ENCODE measurements at regions not wholly inside any gene's neighbourhood (a gene's known extent, or its start where the extent isn't known, plus 50 kb on each side); places are given as distances from the start of the nearest gene placed in this dataset.

DNA sequence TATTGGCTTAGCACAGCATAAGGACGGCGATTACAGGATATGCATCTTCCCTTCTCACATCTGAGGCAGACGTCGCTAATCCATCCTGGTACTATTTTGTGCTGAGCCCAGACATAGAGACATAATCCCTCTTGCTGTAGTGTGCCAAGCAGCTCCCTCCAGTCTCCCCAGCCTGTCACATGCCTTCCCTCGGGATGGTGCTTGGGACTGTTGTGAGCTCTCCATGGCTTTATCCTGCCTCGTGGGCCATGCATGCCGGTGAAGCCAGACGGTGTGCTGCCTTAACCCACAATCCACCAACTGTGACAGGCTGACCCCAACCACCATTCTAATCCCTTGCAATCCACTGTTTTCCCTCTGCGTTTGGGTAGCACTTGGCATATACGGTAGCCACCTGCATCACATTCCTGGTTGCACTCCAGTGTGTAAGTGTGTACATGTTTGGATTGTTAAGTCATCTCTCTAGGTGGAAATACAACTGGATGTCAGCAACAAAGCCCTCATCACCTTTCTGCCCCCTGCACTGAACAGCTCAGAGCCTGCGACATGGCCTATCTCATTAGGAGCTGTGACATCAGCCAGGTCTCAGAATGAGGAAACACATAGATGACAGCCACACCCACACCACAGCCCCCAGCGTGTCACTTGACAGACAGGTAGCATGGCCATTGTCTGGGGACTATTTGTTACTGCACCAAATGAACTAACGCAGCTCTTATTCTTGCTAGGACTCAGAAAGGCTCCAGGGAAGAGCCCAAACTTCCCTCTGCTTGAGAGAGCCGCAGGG is 374.8 kb upstream of the CDH4 start:
- ATAC-seq, result no peak

DNA sequence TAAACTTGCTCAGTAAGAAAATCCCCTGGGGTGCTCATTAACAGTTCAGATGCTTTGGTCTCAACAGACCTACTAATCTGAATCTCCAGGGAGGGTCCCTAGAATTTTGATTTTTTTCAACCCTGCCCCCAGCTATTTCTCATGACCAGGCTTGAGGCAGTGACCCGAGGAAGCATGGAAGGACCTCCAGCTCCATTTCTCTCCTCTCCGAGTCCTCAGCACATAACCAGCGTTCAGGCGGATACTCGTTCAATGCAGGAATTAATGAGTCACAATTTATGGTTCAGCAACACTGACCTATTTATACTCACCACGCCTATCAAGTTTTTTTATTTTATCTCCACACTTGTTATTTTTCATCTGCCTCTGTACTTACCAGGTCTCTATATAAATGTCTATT is 369.2 kb upstream of the CDH4 start:
- TF ChIP-seq, protein P1, sequence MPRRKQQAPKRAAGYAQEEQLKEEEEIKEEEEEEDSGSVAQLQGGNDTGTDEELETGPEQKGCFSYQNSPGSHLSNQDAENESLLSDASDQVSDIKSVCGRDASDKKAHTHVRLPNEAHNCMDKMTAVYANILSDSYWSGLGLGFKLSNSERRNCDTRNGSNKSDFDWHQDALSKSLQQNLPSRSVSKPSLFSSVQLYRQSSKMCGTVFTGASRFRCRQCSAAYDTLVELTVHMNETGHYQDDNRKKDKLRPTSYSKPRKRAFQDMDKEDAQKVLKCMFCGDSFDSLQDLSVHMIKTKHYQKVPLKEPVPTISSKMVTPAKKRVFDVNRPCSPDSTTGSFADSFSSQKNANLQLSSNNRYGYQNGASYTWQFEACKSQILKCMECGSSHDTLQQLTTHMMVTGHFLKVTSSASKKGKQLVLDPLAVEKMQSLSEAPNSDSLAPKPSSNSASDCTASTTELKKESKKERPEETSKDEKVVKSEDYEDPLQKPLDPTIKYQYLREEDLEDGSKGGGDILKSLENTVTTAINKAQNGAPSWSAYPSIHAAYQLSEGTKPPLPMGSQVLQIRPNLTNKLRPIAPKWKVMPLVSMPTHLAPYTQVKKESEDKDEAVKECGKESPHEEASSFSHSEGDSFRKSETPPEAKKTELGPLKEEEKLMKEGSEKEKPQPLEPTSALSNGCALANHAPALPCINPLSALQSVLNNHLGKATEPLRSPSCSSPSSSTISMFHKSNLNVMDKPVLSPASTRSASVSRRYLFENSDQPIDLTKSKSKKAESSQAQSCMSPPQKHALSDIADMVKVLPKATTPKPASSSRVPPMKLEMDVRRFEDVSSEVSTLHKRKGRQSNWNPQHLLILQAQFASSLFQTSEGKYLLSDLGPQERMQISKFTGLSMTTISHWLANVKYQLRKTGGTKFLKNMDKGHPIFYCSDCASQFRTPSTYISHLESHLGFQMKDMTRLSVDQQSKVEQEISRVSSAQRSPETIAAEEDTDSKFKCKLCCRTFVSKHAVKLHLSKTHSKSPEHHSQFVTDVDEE (CRISPR knock-in tag; IDR thresholded peaks at IDR 0.05), result no peak
- ATAC-seq, result no peak

More for the DNA sequence above, 374.8 kb upstream of the CDH4 start:
- no peak for TF ChIP-seq ZC3H10 (CRISPR knock-in tag; IDR thresholded peaks at IDR 0.05)

DNA sequence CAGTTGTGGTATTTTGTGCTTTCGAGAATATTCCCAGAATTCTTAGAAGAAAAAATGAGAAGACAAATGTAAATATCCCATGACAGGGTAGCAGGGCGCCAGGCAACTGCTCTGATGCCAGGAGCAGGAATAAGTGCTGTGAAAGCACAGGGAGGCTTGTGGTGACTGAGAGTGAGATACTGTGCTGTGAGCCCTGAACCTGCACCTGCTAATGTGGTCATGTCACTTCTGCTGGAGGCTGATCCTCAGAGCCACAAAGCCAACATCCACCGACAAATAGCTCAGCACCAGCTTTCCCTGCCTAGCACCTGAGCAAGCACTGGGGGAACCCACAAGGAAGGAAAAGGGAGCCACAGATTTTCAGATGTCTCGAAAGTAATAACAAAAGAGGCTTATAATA is 368.6 kb upstream of the CDH4 start:
- ATAC-seq, result no peak
- TF ChIP-seq ISL1 (CRISPR knock-in tag; IDR thresholded peaks at IDR 0.05), result no peak
- TF ChIP-seq TCF4 (CRISPR knock-in tag; IDR thresholded peaks at IDR 0.05; ENCODE audit: borderline replicate concordance), result no peak
- TF ChIP-seq, protein P1 (CRISPR knock-in tag; IDR thresholded peaks at IDR 0.05), result no peak
- TF ChIP-seq RARB (CRISPR knock-in tag; IDR thresholded peaks at IDR 0.05), result no peak
- TF ChIP-seq, protein P2, sequence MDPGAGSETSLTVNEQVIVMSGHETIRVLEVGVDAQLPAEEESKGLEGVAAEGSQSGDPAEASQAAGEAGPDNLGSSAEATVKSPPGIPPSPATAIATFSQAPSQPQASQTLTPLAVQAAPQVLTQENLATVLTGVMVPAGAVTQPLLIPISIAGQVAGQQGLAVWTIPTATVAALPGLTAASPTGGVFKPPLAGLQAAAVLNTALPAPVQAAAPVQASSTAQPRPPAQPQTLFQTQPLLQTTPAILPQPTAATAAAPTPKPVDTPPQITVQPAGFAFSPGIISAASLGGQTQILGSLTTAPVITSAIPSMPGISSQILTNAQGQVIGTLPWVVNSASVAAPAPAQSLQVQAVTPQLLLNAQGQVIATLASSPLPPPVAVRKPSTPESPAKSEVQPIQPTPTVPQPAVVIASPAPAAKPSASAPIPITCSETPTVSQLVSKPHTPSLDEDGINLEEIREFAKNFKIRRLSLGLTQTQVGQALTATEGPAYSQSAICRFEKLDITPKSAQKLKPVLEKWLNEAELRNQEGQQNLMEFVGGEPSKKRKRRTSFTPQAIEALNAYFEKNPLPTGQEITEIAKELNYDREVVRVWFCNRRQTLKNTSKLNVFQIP (CRISPR knock-in tag; IDR thresholded peaks at IDR 0.05; ENCODE audit: borderline replicate concordance, low read depth), result no peak
- no peak for TF ChIP-seq ARNTL (CRISPR knock-in tag; IDR thresholded peaks at IDR 0.05; ENCODE audit: borderline replicate concordance, low read depth)
- TF ChIP-seq PPARA (CRISPR knock-in tag; IDR thresholded peaks at IDR 0.05; ENCODE audit: borderline replicate concordance), result no peak
- TF ChIP-seq ZNF70 (CRISPR knock-in tag; IDR thresholded peaks at IDR 0.05), result no peak
- no peak for TF ChIP-seq OSR1 (CRISPR knock-in tag; IDR thresholded peaks at IDR 0.05)
- no peak for TF ChIP-seq BACH2 (CRISPR knock-in tag; IDR thresholded peaks at IDR 0.05; ENCODE audit: borderline replicate concordance)
- TF ChIP-seq, protein P3, sequence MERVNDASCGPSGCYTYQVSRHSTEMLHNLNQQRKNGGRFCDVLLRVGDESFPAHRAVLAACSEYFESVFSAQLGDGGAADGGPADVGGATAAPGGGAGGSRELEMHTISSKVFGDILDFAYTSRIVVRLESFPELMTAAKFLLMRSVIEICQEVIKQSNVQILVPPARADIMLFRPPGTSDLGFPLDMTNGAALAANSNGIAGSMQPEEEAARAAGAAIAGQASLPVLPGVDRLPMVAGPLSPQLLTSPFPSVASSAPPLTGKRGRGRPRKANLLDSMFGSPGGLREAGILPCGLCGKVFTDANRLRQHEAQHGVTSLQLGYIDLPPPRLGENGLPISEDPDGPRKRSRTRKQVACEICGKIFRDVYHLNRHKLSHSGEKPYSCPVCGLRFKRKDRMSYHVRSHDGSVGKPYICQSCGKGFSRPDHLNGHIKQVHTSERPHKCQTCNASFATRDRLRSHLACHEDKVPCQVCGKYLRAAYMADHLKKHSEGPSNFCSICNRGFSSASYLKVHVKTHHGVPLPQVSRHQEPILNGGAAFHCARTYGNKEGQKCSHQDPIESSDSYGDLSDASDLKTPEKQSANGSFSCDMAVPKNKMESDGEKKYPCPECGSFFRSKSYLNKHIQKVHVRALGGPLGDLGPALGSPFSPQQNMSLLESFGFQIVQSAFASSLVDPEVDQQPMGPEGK (CRISPR knock-in tag; IDR thresholded peaks at IDR 0.05; ENCODE audit: borderline replicate concordance), result no peak
- no peak for TF ChIP-seq SNAI2 (CRISPR knock-in tag; IDR thresholded peaks at IDR 0.05)
- TF ChIP-seq ZFP3 (CRISPR knock-in tag; IDR thresholded peaks at IDR 0.05), result no peak
- TF ChIP-seq, protein P4, sequence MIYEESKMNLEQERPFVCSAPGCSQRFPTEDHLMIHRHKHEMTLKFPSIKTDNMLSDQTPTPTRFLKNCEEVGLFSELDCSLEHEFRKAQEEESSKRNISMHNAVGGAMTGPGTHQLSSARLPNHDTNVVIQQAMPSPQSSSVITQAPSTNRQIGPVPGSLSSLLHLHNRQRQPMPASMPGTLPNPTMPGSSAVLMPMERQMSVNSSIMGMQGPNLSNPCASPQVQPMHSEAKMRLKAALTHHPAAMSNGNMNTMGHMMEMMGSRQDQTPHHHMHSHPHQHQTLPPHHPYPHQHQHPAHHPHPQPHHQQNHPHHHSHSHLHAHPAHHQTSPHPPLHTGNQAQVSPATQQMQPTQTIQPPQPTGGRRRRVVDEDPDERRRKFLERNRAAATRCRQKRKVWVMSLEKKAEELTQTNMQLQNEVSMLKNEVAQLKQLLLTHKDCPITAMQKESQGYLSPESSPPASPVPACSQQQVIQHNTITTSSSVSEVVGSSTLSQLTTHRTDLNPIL (CRISPR knock-in tag; IDR thresholded peaks at IDR 0.05; ENCODE audit: low read depth), result no peak

DNA sequence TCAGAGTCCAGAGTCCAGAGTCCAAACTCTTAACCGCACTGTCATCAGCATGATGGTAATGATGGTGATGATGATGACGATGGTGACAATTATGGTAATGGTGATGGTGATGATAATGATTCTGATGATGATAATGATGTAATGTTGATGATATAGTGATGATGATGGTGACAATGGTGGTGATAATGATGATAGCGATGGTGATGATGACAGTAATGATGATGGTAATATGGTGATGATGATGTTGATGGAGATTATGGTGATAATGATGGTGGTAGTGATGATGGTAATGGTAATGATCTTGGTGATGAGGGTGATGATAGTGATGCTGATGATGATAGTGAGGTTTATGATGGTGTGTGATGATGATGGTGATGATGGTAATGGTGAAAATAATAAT is 367.8 kb upstream of the CDH4 start:
- ATAC-seq, result no peak
- TF ChIP-seq ZNF70 (CRISPR knock-in tag; IDR thresholded peaks at IDR 0.05), result no peak
- TF ChIP-seq, protein P5, sequence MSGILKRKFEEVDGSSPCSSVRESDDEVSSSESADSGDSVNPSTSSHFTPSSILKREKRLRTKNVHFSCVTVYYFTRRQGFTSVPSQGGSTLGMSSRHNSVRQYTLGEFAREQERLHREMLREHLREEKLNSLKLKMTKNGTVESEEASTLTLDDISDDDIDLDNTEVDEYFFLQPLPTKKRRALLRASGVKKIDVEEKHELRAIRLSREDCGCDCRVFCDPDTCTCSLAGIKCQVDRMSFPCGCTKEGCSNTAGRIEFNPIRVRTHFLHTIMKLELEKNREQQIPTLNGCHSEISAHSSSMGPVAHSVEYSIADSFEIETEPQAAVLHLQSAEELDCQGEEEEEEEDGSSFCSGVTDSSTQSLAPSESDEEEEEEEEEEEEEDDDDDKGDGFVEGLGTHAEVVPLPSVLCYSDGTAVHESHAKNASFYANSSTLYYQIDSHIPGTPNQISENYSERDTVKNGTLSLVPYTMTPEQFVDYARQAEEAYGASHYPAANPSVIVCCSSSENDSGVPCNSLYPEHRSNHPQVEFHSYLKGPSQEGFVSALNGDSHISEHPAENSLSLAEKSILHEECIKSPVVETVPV (CRISPR knock-in tag; IDR thresholded peaks at IDR 0.05), result no peak
- no peak for TF ChIP-seq ARNTL (CRISPR knock-in tag; IDR thresholded peaks at IDR 0.05; ENCODE audit: borderline replicate concordance, low read depth)
- TF ChIP-seq ZFP30 (CRISPR knock-in tag; IDR thresholded peaks at IDR 0.05), result no peak
- no peak for TF ChIP-seq PPARA (CRISPR knock-in tag; IDR thresholded peaks at IDR 0.05; ENCODE audit: borderline replicate concordance)
- TF ChIP-seq GLIS3 (CRISPR knock-in tag; IDR thresholded peaks at IDR 0.05), result no peak
- TF ChIP-seq, protein P3 (CRISPR knock-in tag; IDR thresholded peaks at IDR 0.05; ENCODE audit: borderline replicate concordance), result no peak
